ENCODE measurements at regions not wholly inside any gene's neighbourhood (a gene's known extent, or its start where the extent isn't known, plus 50 kb on each side); places are given as distances from the start of the nearest gene placed in this dataset.

- no peaks in the 10 kb centered on the region for H3K27me3 Mint-ChIP-seq (ENCODE audit: low read depth in 3 of 3)
- no peak overlapping the region for H3K27ac Mint-ChIP-seq
- Histone ChIP-seq H3K27ac (ENCODE audit: low read depth in 1 of 2, low read length in 2 of 2) (no peak overlapping the region), H3K9ac (ENCODE audit: insufficient read depth, low read length, poor library complexity, severe bottlenecking) (no peak overlapping the region), H4K20me1 (ENCODE audit: insufficient read depth, low read length) (no peaks in the 10 kb centered on the region), H3K4me1 (ENCODE audit: control insufficient read depth in 1 of 2, insufficient read depth in 2 of 2, low read length in 2 of 2) (peaks cover 17 to 18% of the 10 kb centered on the region in 2 donors), H3K4me3 (replicated peaks in 1 of 3; ENCODE audit: low read depth in 2 of 3, low read length in 3 of 3) (no peak overlapping the region), H3K27me3 (ENCODE audit: control insufficient read depth in 2 of 2, insufficient read depth in 2 of 2, low read length in 2 of 2) (no peaks in the 10 kb centered on the region), H3K9me3 (replicated peaks in 1 of 2; ENCODE audit: control insufficient read depth in 1 of 2, insufficient read depth in 1 of 2, low read length in 2 of 2) (peaks cover 0 to 8% of the 10 kb centered on the region in 2 donors), H3K4me2 (replicated peaks; ENCODE audit: extremely low read depth, low read length, poor library complexity, severe bottlenecking) (no peak overlapping the region), H2AFZ (ENCODE audit: insufficient read depth, low read depth, low read length, poor library complexity, severe bottlenecking) (no peak overlapping the region), H3K36me3 (replicated peaks in 1 of 2; ENCODE audit: control insufficient read depth in 1 of 2, insufficient read depth in 2 of 2, low read length in 2 of 2) (no peaks in the 10 kb centered on the region), H3K79me2 (ENCODE audit: insufficient read depth, low read length) (no peaks in the 10 kb centered on the region)
- WGBS (ENCODE audit: insufficient coverage): no CpG with 5 or more reads among the region's 6 CpGs
- H3K9me3 Mint-ChIP-seq: peaks cover 0 to 13% (median 9%) of the 10 kb centered on the region in 7 donors
- no peak for DNase-seq
- no peak for TF ChIP-seq CTCF (IDR thresholded peaks at IDR 0.05)
- peaks cover 32% of the 10 kb centered on the region for H3K4me1 Mint-ChIP-seq
- peaks cover 0 to 6% of the 10 kb centered on the region in 2 donors for H3K36me3 Mint-ChIP-seq
- no peak overlapping the region for H3K4me3 Mint-ChIP-seq
- intact Hi-C loops (cut with micrococcal nuclease): no loop called here
These were observed 113.8 kb upstream of the TGFBR2 start for GRCh38 chr3:30492322-30493192.

- Histone ChIP-seq H3K4me2 (replicated peaks; ENCODE audit: extremely low read depth, low read length, poor library complexity, severe bottlenecking) (no peak overlapping the region), H3K9ac (ENCODE audit: insufficient read depth, low read length, poor library complexity, severe bottlenecking) (no peak overlapping the region), H3K36me3 (replicated peaks in 1 of 2; ENCODE audit: control insufficient read depth in 1 of 2, insufficient read depth in 2 of 2, low read length in 2 of 2) (no peaks in the 10 kb centered on the region), H3K27me3 (ENCODE audit: control insufficient read depth in 2 of 2, insufficient read depth in 2 of 2, low read length in 2 of 2) (no peaks in the 10 kb centered on the region), H3K4me3 (replicated peaks in 1 of 3; ENCODE audit: low read depth in 2 of 3, low read length in 3 of 3) (no peak overlapping the region), H3K79me2 (ENCODE audit: insufficient read depth, low read length) (no peaks in the 10 kb centered on the region), H4K20me1 (ENCODE audit: insufficient read depth, low read length) (no peaks in the 10 kb centered on the region), H2AFZ (ENCODE audit: insufficient read depth, low read depth, low read length, poor library complexity, severe bottlenecking) (no peak overlapping the region), H3K4me1 (ENCODE audit: control insufficient read depth in 1 of 2, insufficient read depth in 2 of 2, low read length in 2 of 2) (peaks cover 17 to 18% of the 10 kb centered on the region in 2 donors), H3K9me3 (replicated peaks in 1 of 2; ENCODE audit: control insufficient read depth in 1 of 2, insufficient read depth in 1 of 2, low read length in 2 of 2) (peaks cover 0 to 2% of the 10 kb centered on the region in 2 donors), H3K27ac (ENCODE audit: low read depth in 1 of 2, low read length in 2 of 2) (no peak overlapping the region)
- Mint-ChIP-seq H3K27ac (no peak overlapping the region), H3K27me3 (ENCODE audit: low read depth in 3 of 3) (no peaks in the 10 kb centered on the region), H3K4me1 (peaks cover 32% of the 10 kb centered on the region), H3K36me3 (peaks cover 0 to 4% of the 10 kb centered on the region in 2 donors), H3K4me3 (no peak overlapping the region), H3K9me3 (peaks cover 0 to 8% (median 3%) of the 10 kb centered on the region in 7 donors)
- TF ChIP-seq CTCF (IDR thresholded peaks at IDR 0.05): no peak
- peak in 1 of 3 donors; percentile 6 for DNase-seq
- intact Hi-C loops (cut with micrococcal nuclease): no loop called here
- whole genome bisulfite sequencing (ENCODE audit: insufficient coverage): no CpG with 5 or more reads among the region's 2 CpGs
These were observed 112.5 kb upstream of the TGFBR2 start for GRCh38 chr3:30493911-30494311.

All from CD14-positive monocyte (primary cell).